A673 (cell line): ENCODE measurements at regions not wholly inside any gene's neighbourhood (a gene's known extent, or its start where the extent isn't known, plus 50 kb on each side); places are given as distances from the start of the nearest gene placed in this dataset.

ENCODE experiments used
- BruUV-seq: library from RNA; stranded (reverse); fragments of 400-500 nt; replicated peaks from 2 replicates; lab custom pipeline; 2021; lab: Mats Ljungman, UMichigan
- CTCF ChIA-PET: fragments of 300-600 bp; sonication (Branson Sonifier 250); formaldehyde crosslinking; loops from one replicate; lab custom pipeline; 2022; ENCODE audit warnings: antibody characterized with exemption; lab: Charles Lee
- POLR2A ChIA-PET: fragments of 300-600 bp; sonication (Branson Sonifier 250); formaldehyde crosslinking; loops from one replicate; lab custom pipeline; 2022; ENCODE audit warnings: antibody characterized with exemption; ENCODE audit not compliant: low non-redundant PET; lab: Charles Lee
- DNase-seq: peaks from one replicate; pipeline ENCODE4 v3.0.0-alpha.2; 2015; ENCODE audit warnings: low spot score
- H3K27ac ChIP-seq: fragments of 200-600 bp; sonication (generic); 2 replicates; pipeline ENCODE4 v1.5.1; 2016; ENCODE audit warnings: mixed run types, low read depth, mild to moderate bottlenecking, mixed read lengths, antibody characterized with exemption, low read length; ENCODE audit not compliant: poor library complexity, severe bottlenecking
- H3K27me3 ChIP-seq: fragments of 200-600 bp; sonication (generic); replicated peaks from 2 replicates; pipeline ENCODE4 v1.6.1; 2017; ENCODE audit warnings: mixed run types, low read depth, mild to moderate bottlenecking, mixed read lengths, antibody characterized with exemption, low read length; ENCODE audit not compliant: insufficient read depth, poor library complexity
- H3K36me3 ChIP-seq: fragments of 200-600 bp; sonication (generic); 2 replicates; pipeline ENCODE4 v1.6.1; 2016; ENCODE audit warnings: mixed run types, mild to moderate bottlenecking, mixed read lengths, antibody characterized with exemption, low read length; ENCODE audit not compliant: insufficient read depth, poor library complexity, severe bottlenecking
- H3K4me1 ChIP-seq: fragments of 200-600 bp; sonication (generic); 2 replicates; pipeline ENCODE4 v1.6.1; 2017; ENCODE audit warnings: mixed run types, mild to moderate bottlenecking, mixed read lengths, antibody characterized with exemption, low read length; ENCODE audit not compliant: insufficient read depth, poor library complexity, severe bottlenecking
- H3K4me3 ChIP-seq: fragments of 200-600 bp; sonication (generic); 2 replicates; pipeline ENCODE4 v1.5.1; 2016; ENCODE audit warnings: low read depth, mixed run types, mild to moderate bottlenecking, mixed read lengths, low read length; ENCODE audit not compliant: poor library complexity, severe bottlenecking
- H3K9me3 ChIP-seq: fragments of 200-600 bp; sonication (generic); 2 replicates; pipeline ENCODE4 v1.6.1; 2016; ENCODE audit warnings: mixed run types, low read depth, mild to moderate bottlenecking, mixed read lengths, antibody characterized with exemption, low read length; ENCODE audit not compliant: poor library complexity, severe bottlenecking
- CTCF ChIP-seq: fragments of 300-800, 200-600 bp; sonication (generic); conservative IDR thresholded peaks from 2 replicates; pipeline ENCODE4 v1.5.1; 2017; ENCODE audit warnings: low read depth, mild to moderate bottlenecking, antibody characterized with exemption, low read length, moderate library complexity, mixed read lengths
- EZH2 ChIP-seq: fragments of 200-600 bp; sonication (generic); IDR thresholded peaks from 2 replicates; pipeline ENCODE4 v1.6.1; 2017; ENCODE audit warnings: borderline replicate concordance, low read depth, mild to moderate bottlenecking, mixed read lengths, antibody characterized with exemption, low read length; ENCODE audit not compliant: poor library complexity, severe bottlenecking
- intact Hi-C: fragments of 100-400 bp; cut with micrococcal nuclease; formaldehyde crosslinking; loops from one replicate; pipeline ENCODE4 v1.10.0; 2022; ENCODE audit not compliant: unreplicated experiment

- H3K27me3 ChIP-seq: no peaks in the 10 kb centered on the region
- H3K36me3 ChIP-seq: no peaks in the 10 kb centered on the region
- TF ChIP-seq CTCF (no peak), EZH2 (no peak)
- no TSS peak for BruUV-seq
- intact Hi-C loops: no loop called here
- H3K9me3 ChIP-seq: no peaks in the 10 kb centered on the region
- H3K27ac ChIP-seq: no peak overlapping the region
- H3K4me1 ChIP-seq: no peaks in the 10 kb centered on the region
- H3K4me3 ChIP-seq: no peak overlapping the region
- DNase-seq: no peak
- ChIA-PET CTCF (no interaction called here), POLR2A (no interaction called here)
Observed at GRCh38 chr11:121372671-121373429, 79.3 kb upstream of the SORL1 start.

GRCh38 chr11:121374286-121374985, 77.7 kb upstream of the SORL1 start:
- DNase-seq: no peak
- Histone ChIP-seq H3K27me3 (no peaks in the 10 kb centered on the region), H3K27ac (no peak overlapping the region), H3K9me3 (no peaks in the 10 kb centered on the region), H3K4me3 (no peak overlapping the region), H3K36me3 (no peaks in the 10 kb centered on the region), H3K4me1 (no peaks in the 10 kb centered on the region)
- BruUV-seq: no TSS peak
- intact Hi-C loops: no loop called here
- TF ChIP-seq EZH2 (no peak), CTCF (no peak)
- CTCF ChIA-PET: no interaction called here
- POLR2A ChIA-PET: no interaction called here

GRCh38 chr11:121376130-121376529, 76.0 kb upstream of the SORL1 start:
- H3K27ac ChIP-seq: no peak overlapping the region
- H3K36me3 ChIP-seq: no peaks in the 10 kb centered on the region
- CTCF ChIA-PET: no interaction called here
- H3K27me3 ChIP-seq: no peaks in the 10 kb centered on the region
- H3K9me3 ChIP-seq: no peaks in the 10 kb centered on the region
- no peaks in the 10 kb centered on the region for H3K4me1 ChIP-seq
- no TSS peak for BruUV-seq
- intact Hi-C loops: no loop called here
- POLR2A ChIA-PET: no interaction called here
- TF ChIP-seq EZH2 (no peak), CTCF (no peak)
- no peak overlapping the region for H3K4me3 ChIP-seq
- no peak for DNase-seq
